ENCODE measurements at regions not wholly inside any gene's neighbourhood (a gene's known extent, or its start where the extent isn't known, plus 50 kb on each side); places are given as distances from the start of the nearest gene placed in this dataset.

- no peak for TF ChIP-seq CTCF (IDR thresholded peaks at IDR 0.05; ENCODE audit: low read depth, low read length, poor library complexity, severe bottlenecking)
- TF ChIP-seq EZH2phosphoT487 (IDR thresholded peaks at IDR 0.05; ENCODE audit: borderline replicate concordance, low read length) = no peak
Measured at GRCh38 chr2:66968946-66969345, 428.2 kb upstream of the ETAA1 start.
